Loucy (cell line): ENCODE measurements at regions not wholly inside any gene's neighbourhood (a gene's known extent, or its start where the extent isn't known, plus 50 kb on each side); places are given as distances from the start of the nearest gene placed in this dataset.

Experiments used
- CTCF ChIP-seq: fragments of 200-600 bp; sonication (generic); conservative IDR thresholded peaks from 2 replicates; pipeline ENCODE4 v1.5.1; 2014; ENCODE audit warnings: mild to moderate bottlenecking, antibody characterized with exemption, low read length
- EZH2phosphoT487 ChIP-seq: fragments of 200-600 bp; IDR thresholded peaks from 2 replicates; pipeline ENCODE4 v1.6.1; 2018; ENCODE audit warnings: antibody characterized with exemption, mild to moderate bottlenecking, moderate library complexity, borderline replicate concordance

DNA sequence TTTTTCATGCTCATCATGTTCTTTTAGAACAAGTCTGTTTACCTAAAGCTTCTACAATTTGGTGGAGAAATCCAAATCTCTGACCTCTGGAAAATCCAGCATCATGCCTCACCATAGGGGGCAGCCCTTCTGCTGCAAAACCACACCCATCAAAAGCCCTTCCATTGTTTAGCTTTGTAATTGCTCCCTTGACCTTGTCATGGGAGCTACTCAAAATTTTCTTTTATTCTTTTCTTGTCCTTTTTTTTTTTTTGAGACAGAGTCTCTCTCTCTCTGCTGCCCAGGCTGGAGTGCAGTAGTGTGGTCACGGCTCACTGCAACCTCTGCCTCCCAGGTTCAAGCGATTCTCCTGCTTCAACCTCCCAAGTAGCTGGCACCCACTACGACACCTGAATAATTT, 234.4 kb downstream of the NEBL start:
- TF ChIP-seq CTCF: no peak
- TF ChIP-seq EZH2phosphoT487: no peak
